ENCODE measurements at regions not wholly inside any gene's neighbourhood (a gene's known extent, or its start where the extent isn't known, plus 50 kb on each side); places are given as distances from the start of the nearest gene placed in this dataset.
A peak's percentile ranks its signal among the peaks of the same experiment; 100 is the strongest.

DNA sequence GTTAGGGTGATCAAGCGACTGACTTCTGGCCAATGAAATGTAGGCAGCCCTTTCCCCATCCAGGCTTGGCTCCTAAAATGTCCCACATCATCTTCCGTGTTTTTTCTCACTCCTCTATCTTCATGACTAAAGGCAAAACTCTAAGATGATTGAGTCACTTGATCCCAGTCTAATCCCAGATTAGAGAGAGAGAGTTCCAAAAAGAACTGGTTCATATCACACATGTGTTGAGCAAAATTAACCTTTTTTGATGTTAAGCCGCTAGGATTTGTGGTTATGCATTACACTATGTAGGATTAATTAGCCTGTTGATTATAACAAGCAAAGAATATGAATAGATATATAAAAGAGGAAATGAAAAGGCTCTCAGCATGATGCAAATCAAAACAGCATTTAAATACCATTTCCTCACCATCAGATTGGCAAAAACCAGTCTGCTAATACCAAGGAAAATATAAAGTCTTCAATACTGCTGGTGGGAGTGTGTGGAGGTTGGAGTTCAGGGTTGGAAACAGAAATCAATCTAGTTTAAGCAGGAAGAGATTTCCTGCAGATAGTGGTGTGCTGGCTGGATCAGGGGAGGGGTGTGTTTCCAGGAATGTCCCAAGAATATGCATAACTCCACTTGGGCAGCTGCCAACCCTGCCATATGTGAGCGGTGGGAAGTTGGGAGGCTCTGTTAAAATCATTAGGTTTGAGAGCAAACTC, 187.6 kb upstream of the S1PR3 start:
- Histone ChIP-seq H4K20me1 (ENCODE audit: insufficient read depth, low read length) (no peaks in the 10 kb centered on the region), H3K79me2 (ENCODE audit: insufficient read depth, low read length) (no peaks in the 10 kb centered on the region), H3K4me3 (ENCODE audit: insufficient read depth, low read depth, low read length) (no peak overlapping the region), H3K9me3 (ENCODE audit: insufficient read depth, low read depth, low read length) (no peaks in the 10 kb centered on the region), H3K27me3 (ENCODE audit: insufficient read depth, low read length) (no peaks in the 10 kb centered on the region), H3K9ac (ENCODE audit: low read length) (no peak overlapping the region), H3K4me2 (ENCODE audit: low read length) (peak overlapping the region; percentile 7), H3K36me3 (ENCODE audit: insufficient read depth, low read length) (no peaks in the 10 kb centered on the region), H2AFZ (ENCODE audit: low read depth, low read length) (no peak overlapping the region), H3K4me1 (ENCODE audit: insufficient read depth, low read length) (no peaks in the 10 kb centered on the region), H3K27ac (ENCODE audit: low read depth, low read length) (no peak overlapping the region)
- Mint-ChIP-seq H3K36me3 (ENCODE audit: low read depth, unreplicated experiment) (no peaks in the 10 kb centered on the region), H3K27me3 (ENCODE audit: low read depth, unreplicated experiment) (peaks cover 11% of the 10 kb centered on the region), H3K4me3 (ENCODE audit: unreplicated experiment) (no peak overlapping the region), H3K27ac (ENCODE audit: unreplicated experiment) (no peak overlapping the region), H3K4me1 (ENCODE audit: low read depth, unreplicated experiment) (peaks cover 9% of the 10 kb centered on the region), H3K9me3 (ENCODE audit: unreplicated experiment) (peaks cover 3% of the 10 kb centered on the region)
- DNase-seq (ENCODE audit: low read depth) (no peak), FAIRE-seq (no peak)
- TF ChIP-seq, protein P1, sequence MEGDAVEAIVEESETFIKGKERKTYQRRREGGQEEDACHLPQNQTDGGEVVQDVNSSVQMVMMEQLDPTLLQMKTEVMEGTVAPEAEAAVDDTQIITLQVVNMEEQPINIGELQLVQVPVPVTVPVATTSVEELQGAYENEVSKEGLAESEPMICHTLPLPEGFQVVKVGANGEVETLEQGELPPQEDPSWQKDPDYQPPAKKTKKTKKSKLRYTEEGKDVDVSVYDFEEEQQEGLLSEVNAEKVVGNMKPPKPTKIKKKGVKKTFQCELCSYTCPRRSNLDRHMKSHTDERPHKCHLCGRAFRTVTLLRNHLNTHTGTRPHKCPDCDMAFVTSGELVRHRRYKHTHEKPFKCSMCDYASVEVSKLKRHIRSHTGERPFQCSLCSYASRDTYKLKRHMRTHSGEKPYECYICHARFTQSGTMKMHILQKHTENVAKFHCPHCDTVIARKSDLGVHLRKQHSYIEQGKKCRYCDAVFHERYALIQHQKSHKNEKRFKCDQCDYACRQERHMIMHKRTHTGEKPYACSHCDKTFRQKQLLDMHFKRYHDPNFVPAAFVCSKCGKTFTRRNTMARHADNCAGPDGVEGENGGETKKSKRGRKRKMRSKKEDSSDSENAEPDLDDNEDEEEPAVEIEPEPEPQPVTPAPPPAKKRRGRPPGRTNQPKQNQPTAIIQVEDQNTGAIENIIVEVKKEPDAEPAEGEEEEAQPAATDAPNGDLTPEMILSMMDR (IDR thresholded peaks at IDR 0.05; ENCODE audit: insufficient read depth, low read depth, low read length): no peak
- TF ChIP-seq EZH2 (IDR thresholded peaks at IDR 0.05; ENCODE audit: insufficient read depth, low read length): no peak

DNA sequence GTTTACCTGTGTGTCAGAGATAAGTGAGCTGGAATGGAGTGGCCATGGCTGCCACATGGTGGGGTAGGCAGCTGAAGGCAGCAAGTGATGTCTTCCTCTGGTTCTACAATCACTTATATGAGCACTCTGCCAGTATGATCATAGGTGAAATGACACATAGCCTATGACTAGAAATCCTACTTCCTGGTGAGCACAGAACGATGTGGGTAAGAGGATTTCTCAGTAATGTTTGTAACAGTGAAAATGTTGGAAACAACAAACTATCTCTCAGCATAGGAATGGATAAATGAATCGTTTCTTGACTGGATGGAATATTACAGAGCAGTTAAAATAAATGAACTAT, 187.0 kb upstream of the S1PR3 start:
- Histone ChIP-seq H3K4me3 (ENCODE audit: insufficient read depth, low read depth, low read length) (no peak overlapping the region), H3K27ac (ENCODE audit: low read depth, low read length) (no peak overlapping the region), H4K20me1 (ENCODE audit: insufficient read depth, low read length) (no peaks in the 10 kb centered on the region), H3K9me3 (ENCODE audit: insufficient read depth, low read depth, low read length) (no peaks in the 10 kb centered on the region), H3K27me3 (ENCODE audit: insufficient read depth, low read length) (no peaks in the 10 kb centered on the region), H3K79me2 (ENCODE audit: insufficient read depth, low read length) (no peaks in the 10 kb centered on the region), H3K4me1 (ENCODE audit: insufficient read depth, low read length) (no peaks in the 10 kb centered on the region), H3K36me3 (ENCODE audit: insufficient read depth, low read length) (no peaks in the 10 kb centered on the region), H3K9ac (ENCODE audit: low read length) (no peak overlapping the region), H3K4me2 (ENCODE audit: low read length) (peak overlapping the region; percentile 7), H2AFZ (ENCODE audit: low read depth, low read length) (no peak overlapping the region)
- peaks cover 9% of the 10 kb centered on the region for H3K4me1 Mint-ChIP-seq (ENCODE audit: low read depth, unreplicated experiment)
- DNase-seq (ENCODE audit: low read depth) (no peak), FAIRE-seq (no peak)
- H3K9me3 Mint-ChIP-seq (ENCODE audit: unreplicated experiment): peaks cover 3% of the 10 kb centered on the region
- no peak overlapping the region for H3K4me3 Mint-ChIP-seq (ENCODE audit: unreplicated experiment)
- H3K36me3 Mint-ChIP-seq (ENCODE audit: low read depth, unreplicated experiment): no peaks in the 10 kb centered on the region
- TF ChIP-seq, protein P1 (IDR thresholded peaks at IDR 0.05; ENCODE audit: insufficient read depth, low read depth, low read length): no peak
- TF ChIP-seq EZH2 (IDR thresholded peaks at IDR 0.05; ENCODE audit: insufficient read depth, low read length): no peak
- peaks cover 11% of the 10 kb centered on the region for H3K27me3 Mint-ChIP-seq (ENCODE audit: low read depth, unreplicated experiment)
- no peak overlapping the region for H3K27ac Mint-ChIP-seq (ENCODE audit: unreplicated experiment)

DNA sequence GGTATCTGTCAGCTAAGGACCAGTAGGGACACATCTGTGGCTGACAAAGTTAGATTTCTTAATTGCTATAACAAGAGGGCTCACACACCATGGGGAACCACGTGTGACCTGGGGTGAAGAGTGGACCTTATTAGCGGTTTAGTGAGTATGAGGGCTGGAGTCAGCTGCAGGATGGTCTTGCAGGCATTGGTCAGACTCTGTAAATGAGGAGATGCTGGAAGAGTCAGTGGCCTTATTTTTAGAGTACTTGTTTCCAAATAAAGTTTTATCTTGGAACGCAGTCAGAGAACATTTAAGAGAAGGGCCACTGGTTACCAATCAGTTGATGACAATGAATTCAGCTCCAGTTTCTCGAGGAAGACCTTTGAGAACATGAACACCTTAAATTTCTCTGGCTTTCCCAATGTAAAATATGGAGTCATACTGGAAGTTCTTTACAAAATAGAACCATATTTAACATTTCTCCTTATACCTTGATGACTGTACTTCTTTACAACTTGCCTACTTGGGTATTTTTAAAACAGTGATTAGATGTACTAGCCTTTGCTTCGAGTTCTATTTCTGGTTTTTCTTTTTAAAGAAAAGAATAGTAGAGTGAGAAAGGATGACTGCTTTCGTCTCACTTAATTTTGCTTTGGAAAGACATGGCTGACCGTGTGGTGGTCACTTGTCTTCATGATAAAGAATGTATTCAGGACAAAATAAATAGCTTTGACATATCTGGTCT, 185.9 kb upstream of the S1PR3 start:
- Mint-ChIP-seq H3K27me3 (ENCODE audit: low read depth, unreplicated experiment) (peaks cover 17% of the 10 kb centered on the region), H3K9me3 (ENCODE audit: unreplicated experiment) (peaks cover 3% of the 10 kb centered on the region), H3K27ac (ENCODE audit: unreplicated experiment) (no peak overlapping the region), H3K36me3 (ENCODE audit: low read depth, unreplicated experiment) (no peaks in the 10 kb centered on the region), H3K4me1 (ENCODE audit: low read depth, unreplicated experiment) (peaks cover 4% of the 10 kb centered on the region), H3K4me3 (ENCODE audit: unreplicated experiment) (no peak overlapping the region)
- no peaks in the 10 kb centered on the region for H4K20me1 ChIP-seq (ENCODE audit: insufficient read depth, low read length)
- H2AFZ ChIP-seq (ENCODE audit: low read depth, low read length): no peak overlapping the region
- H3K27me3 ChIP-seq (ENCODE audit: insufficient read depth, low read length): no peaks in the 10 kb centered on the region
- H3K4me1 ChIP-seq (ENCODE audit: insufficient read depth, low read length): no peaks in the 10 kb centered on the region
- H3K27ac ChIP-seq (ENCODE audit: low read depth, low read length): no peak overlapping the region
- FAIRE-seq: no peak
- H3K9ac ChIP-seq (ENCODE audit: low read length): no peak overlapping the region
- DNase-seq (ENCODE audit: low read depth): no peak
- H3K36me3 ChIP-seq (ENCODE audit: insufficient read depth, low read length): no peaks in the 10 kb centered on the region
- no peaks in the 10 kb centered on the region for H3K9me3 ChIP-seq (ENCODE audit: insufficient read depth, low read depth, low read length)
- H3K4me2 ChIP-seq (ENCODE audit: low read length): no peak overlapping the region
- no peak overlapping the region for H3K4me3 ChIP-seq (ENCODE audit: insufficient read depth, low read depth, low read length)
- no peaks in the 10 kb centered on the region for H3K79me2 ChIP-seq (ENCODE audit: insufficient read depth, low read length)
- no peak for TF ChIP-seq EZH2 (IDR thresholded peaks at IDR 0.05; ENCODE audit: insufficient read depth, low read length)
- TF ChIP-seq, protein P1 (IDR thresholded peaks at IDR 0.05; ENCODE audit: insufficient read depth, low read depth, low read length): no peak

Measured in astrocyte (in vitro differentiated cells and primary cell).